ENCODE measurements at regions not wholly inside any gene's neighbourhood (a gene's known extent, or its start where the extent isn't known, plus 50 kb on each side); places are given as distances from the start of the nearest gene placed in this dataset.

- TF ChIP-seq CTCF (IDR thresholded peaks at IDR 0.05; ENCODE audit: low read depth, low read length): no peak
- H3K4me3 ChIP-seq (ENCODE audit: low read depth, low read length): no peak overlapping the region
Observed at GRCh38 chr15:69849232-69849610, 248.5 kb downstream of the TLE3 start.

GRCh38 chr15:69852482-69852881, 245.2 kb downstream of the TLE3 start:
- H3K4me3 ChIP-seq (ENCODE audit: low read depth, low read length): no peak overlapping the region
- TF ChIP-seq CTCF (IDR thresholded peaks at IDR 0.05; ENCODE audit: low read depth, low read length): no peak

- no peak overlapping the region for H3K4me3 ChIP-seq (ENCODE audit: low read depth, low read length)
- no peak for TF ChIP-seq CTCF (IDR thresholded peaks at IDR 0.05; ENCODE audit: low read depth, low read length)
Observed at GRCh38 chr15:69852916-69853315, 244.8 kb downstream of the TLE3 start.

- H3K4me3 ChIP-seq (ENCODE audit: low read depth, low read length): no peak overlapping the region
- no peak for TF ChIP-seq CTCF (IDR thresholded peaks at IDR 0.05; ENCODE audit: low read depth, low read length)
Observed at GRCh38 chr15:69853544-69853951, 244.2 kb downstream of the TLE3 start.

GRCh38 chr15:69854001-69854400, 243.7 kb downstream of the TLE3 start:
- H3K4me3 ChIP-seq (ENCODE audit: low read depth, low read length): no peak overlapping the region
- no peak for TF ChIP-seq CTCF (IDR thresholded peaks at IDR 0.05; ENCODE audit: low read depth, low read length)

- H3K4me3 ChIP-seq (ENCODE audit: low read depth, low read length): no peak overlapping the region
- no peak for TF ChIP-seq CTCF (IDR thresholded peaks at IDR 0.05; ENCODE audit: low read depth, low read length)
Observed at GRCh38 chr15:69854521-69855181, 243.1 kb downstream of the TLE3 start.

- H3K4me3 ChIP-seq (ENCODE audit: low read depth, low read length): no peak overlapping the region
- TF ChIP-seq CTCF (IDR thresholded peaks at IDR 0.05; ENCODE audit: low read depth, low read length): no peak
Observed at GRCh38 chr15:69855258-69856000, 242.3 kb downstream of the TLE3 start.
